Stimulated activated naive CD8-positive, alpha-beta T cell treated with anti-CD3 and anti-CD28 coated beads, Interleukin-15, amount 100 ng/mL, for 72 hours (primary cell): ENCODE measurements at regions not wholly inside any gene's neighbourhood (a gene's known extent, or its start where the extent isn't known, plus 50 kb on each side); places are given as distances from the start of the nearest gene placed in this dataset.
A peak's percentile ranks its signal among the peaks of the same experiment; 100 is the strongest.
"Not testable (repeated sequence)": the region's sequence is repeated elsewhere in the genome, so short reads cannot be mapped to it uniquely, and the experiment has no call there.

Experiments used
- ATAC-seq: fragments of 150-1000 bp; cut with Tn5 transposase; 2 replicates; pipeline ENCODE4 v1.10.0; 2021; ENCODE audit warnings: mild to moderate bottlenecking, moderate library complexity
- DNase-seq, 2 donors: peaks; one replicate each; pipeline ENCODE4 v3.0.0; 2021 to 2022
- H3K27ac Mint-ChIP-seq, 2 donors: one replicate each; pipeline ENCODE4 v1.8.0; 2022; ENCODE audit warnings: mild to moderate bottlenecking in 2 of 2, mixed read lengths in 2 of 2, moderate library complexity in 2 of 2
- H3K27me3 Mint-ChIP-seq: one replicate; pipeline ENCODE4 v1.8.0; 2022; ENCODE audit warnings: mixed read lengths
- H3K4me1 Mint-ChIP-seq: one replicate; pipeline ENCODE4 v1.8.0; 2022; ENCODE audit warnings: mild to moderate bottlenecking, mixed read lengths
- H3K4me3 Mint-ChIP-seq, 2 donors: one replicate each; pipeline ENCODE4 v1.8.0; 2022; ENCODE audit warnings: mild to moderate bottlenecking in 2 of 2, mixed read lengths in 2 of 2, moderate library complexity in 1 of 2
- H3K9me3 Mint-ChIP-seq, 2 donors: one replicate each; pipeline ENCODE4 v1.8.0; 2022; ENCODE audit warnings: mixed read lengths in 2 of 2

- peak overlapping the region; percentile 35 to 46 for H3K4me3 Mint-ChIP-seq
Measured at GRCh38 chr22:22296047-22296446, 51.5 kb downstream of the VPREB1 start.

DNA sequence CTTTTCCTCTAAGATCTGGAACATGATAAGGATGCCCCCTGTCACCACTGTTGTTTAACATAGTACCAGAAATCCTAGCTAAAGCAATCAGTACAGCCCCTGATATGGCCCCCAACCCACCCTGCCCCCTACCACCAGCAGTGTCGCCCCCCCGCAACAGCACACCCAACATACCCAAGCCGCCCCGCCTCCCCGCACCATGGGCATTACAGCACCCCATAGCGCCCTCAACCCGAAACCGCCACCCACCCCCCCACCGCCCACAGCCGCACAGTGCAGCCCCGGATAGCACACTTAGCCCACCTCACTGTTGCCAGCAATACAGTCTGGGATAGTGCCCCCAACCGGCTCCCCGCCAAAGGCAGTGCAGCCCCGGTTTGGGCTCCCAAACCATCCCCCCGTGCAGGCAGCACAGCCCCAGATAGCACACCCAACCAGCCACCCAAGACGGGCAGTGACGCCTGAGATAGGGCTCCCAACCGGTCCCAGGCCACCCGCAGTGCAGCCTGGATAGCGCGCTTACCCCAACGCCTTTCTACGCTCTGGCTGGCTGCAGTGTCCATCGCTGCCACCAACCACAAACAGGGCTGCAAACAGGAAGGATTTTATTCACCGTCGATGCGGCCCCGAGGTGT lies 52.7 kb downstream of the VPREB1 start:
- H3K27me3 Mint-ChIP-seq, H3K9me3 Mint-ChIP-seq, DNase-seq: not testable (repeated sequence)
- Mint-ChIP-seq H3K4me3 (peak overlapping the region; percentile 91 to 92), H3K4me1 (peaks cover 42% of the 10 kb centered on the region), H3K27ac (peak overlapping the region in 1 of 2 donors; percentile 86)
- ATAC-seq, result peak; percentile 32

More at GRCh38 chr22:22296047-22296446, 51.5 kb downstream of the VPREB1 start:
- not testable (repeated sequence) for H3K27ac Mint-ChIP-seq, H3K9me3 Mint-ChIP-seq, DNase-seq, ATAC-seq, H3K27me3 Mint-ChIP-seq
- H3K4me1 Mint-ChIP-seq, result peaks cover 29% of the 10 kb centered on the region

DNA sequence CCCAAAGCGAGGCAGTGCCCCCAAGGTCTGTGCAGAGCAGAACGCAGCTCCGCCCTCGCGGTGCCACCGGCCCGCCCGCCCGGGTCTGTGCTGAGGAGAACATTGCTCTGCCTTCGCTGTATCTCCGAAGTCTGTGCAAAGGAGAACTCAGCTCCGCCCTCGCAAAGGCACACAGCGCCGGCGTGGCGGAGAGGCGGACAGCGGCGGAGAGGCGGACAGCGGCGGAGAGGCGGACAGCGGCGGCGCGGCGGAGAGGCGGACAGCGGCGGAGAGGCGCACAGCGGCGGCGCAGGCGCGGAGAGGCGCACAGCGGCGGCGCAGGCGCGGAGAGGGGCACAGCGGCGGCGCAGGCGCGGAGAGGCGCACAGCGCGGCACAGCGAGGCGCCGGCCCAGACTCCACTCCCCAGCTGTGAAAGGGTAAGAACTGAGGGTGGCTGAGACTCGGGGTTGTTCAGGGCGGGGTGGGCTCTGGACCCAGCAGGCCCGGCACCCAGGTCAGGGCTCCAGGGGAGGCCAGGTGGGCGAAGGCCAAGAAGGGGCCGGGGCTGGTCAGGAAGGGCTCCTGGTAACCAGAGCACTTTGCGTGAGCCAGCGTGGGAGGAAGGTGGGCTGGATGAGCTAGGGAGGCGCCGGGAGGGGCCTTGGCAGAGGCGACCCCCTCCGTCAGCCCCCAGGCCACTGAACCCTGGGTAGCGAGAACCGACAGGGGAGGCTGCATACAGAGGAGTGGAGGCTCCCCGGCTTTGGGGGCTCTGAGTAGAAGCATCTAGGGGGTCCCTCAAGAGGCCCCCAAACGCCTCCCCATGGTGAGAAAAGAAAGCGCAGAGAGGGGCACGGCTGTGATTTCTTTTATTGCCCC lies 53.4 kb downstream of the VPREB1 start:
- ATAC-seq (peak; percentile 100), DNase-seq (peak; percentile 78 to 85)
- peak overlapping the region; percentile 86 to 89 for H3K27ac Mint-ChIP-seq
- H3K4me1 Mint-ChIP-seq, result peaks cover 42% of the 10 kb centered on the region
- H3K9me3 Mint-ChIP-seq, H3K27me3 Mint-ChIP-seq: not testable (repeated sequence)
- peak overlapping the region; percentile 91 to 92 for H3K4me3 Mint-ChIP-seq

DNA sequence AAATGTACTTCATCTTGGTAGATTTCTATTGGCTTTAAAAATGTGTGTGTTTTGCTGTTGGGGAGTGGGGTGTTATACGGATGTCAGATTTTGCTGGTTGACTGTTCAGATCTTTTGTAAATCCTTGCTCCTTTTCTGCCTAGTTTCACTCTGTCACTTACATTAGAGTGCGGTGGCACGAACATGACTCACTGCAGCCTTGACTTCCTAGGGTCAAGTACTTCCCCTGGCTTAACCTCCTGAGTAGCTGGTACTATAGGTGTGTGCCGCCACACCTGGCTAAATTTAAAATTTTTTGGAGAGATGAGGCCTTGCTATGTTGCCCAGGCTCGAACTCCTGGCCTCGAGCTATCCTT lies 54.0 kb downstream of the VPREB1 start:
- Mint-ChIP-seq H3K27ac (peak overlapping the region; percentile 74 to 89), H3K4me1 (peaks cover 42% of the 10 kb centered on the region), H3K4me3 (peak overlapping the region; percentile 91 to 92)
- peak in 1 of 2 donors; percentile 26 for DNase-seq
- not testable (repeated sequence) for H3K9me3 Mint-ChIP-seq, ATAC-seq, H3K27me3 Mint-ChIP-seq

DNA sequence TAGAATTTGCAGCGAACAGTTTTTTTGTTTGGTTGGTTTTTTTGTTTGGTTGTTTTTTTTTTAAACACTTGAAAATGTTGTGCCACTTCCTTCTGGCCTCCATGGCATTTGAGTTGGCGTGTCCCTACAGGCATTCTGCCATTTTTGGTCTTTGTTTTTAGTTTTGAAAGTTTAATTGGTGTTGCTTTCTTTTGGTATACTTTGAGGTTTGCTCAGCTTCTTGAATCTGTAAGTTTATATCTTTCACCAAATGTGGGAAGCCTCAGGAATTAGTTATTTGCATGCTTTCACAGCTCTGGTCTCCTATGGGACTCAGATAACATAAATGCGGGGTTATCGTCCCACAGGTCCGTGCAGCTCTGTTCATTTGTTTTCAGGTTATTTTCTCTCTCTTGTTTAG lies 55.9 kb downstream of the VPREB1 start:
- ATAC-seq, DNase-seq, H3K27me3 Mint-ChIP-seq, H3K4me3 Mint-ChIP-seq, H3K9me3 Mint-ChIP-seq, H3K27ac Mint-ChIP-seq: not testable (repeated sequence)
- peaks cover 40% of the 10 kb centered on the region for H3K4me1 Mint-ChIP-seq

DNA sequence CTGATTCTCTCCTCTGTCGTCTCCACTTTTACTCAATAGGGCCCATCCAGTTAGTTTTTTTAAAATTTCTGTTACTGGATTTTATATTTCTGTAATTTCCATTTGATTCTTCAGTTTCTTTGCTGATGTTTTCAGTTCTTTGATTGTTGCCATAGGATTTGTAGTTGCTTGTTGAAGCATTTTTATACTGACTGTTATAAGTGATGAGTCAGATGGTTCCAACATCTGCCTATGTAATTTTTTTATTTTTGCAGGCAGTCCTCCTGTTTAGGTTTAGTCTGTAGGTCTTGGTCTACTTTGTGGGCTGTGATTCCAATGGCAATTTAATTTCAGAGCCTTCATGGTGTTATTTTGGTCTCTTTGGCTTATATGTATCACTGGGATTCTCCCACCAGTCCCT lies 56.4 kb downstream of the VPREB1 start:
- H3K9me3 Mint-ChIP-seq, H3K27ac Mint-ChIP-seq, H3K27me3 Mint-ChIP-seq, ATAC-seq, DNase-seq: not testable (repeated sequence)
- Mint-ChIP-seq H3K4me1 (peaks cover 36% of the 10 kb centered on the region), H3K4me3 (peak overlapping the region in 1 of 2 donors; percentile 20)

DNA sequence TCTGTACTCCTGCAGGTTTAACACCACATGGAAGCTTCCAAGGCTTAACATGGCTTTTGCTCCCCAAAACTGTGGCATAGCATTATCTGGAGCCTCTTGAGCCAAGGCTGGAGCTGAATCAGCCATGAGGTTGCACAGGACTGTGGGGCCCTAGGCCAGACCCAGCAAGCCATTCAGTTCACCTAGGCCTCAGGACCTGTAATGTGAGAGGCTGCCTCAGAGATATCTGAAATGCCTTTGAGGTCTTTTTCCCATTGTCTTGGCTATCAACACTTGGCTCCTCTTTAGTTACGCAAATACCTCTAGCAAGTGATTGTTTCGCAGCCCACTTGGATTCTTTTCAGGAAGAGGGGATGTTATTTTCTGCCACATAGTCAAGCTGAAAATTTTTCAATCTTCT lies 72.0 kb downstream of the VPREB1 start:
- H3K27ac Mint-ChIP-seq, result no peak overlapping the region
- H3K4me1 Mint-ChIP-seq, result no peaks in the 10 kb centered on the region
- no peak for ATAC-seq
- no peak for DNase-seq
- H3K4me3 Mint-ChIP-seq, result no peak overlapping the region
- no peaks in the 10 kb centered on the region for H3K9me3 Mint-ChIP-seq
- H3K27me3 Mint-ChIP-seq, result no peaks in the 10 kb centered on the region

- no peak overlapping the region for H3K4me3 Mint-ChIP-seq
- ATAC-seq, result no peak
- peaks cover 6% of the 10 kb centered on the region for H3K4me1 Mint-ChIP-seq
- peak overlapping the region in 1 of 2 donors; percentile 67 for H3K27ac Mint-ChIP-seq
- no peaks in the 10 kb centered on the region for H3K27me3 Mint-ChIP-seq
- DNase-seq, result no peak
- no peaks in the 10 kb centered on the region for H3K9me3 Mint-ChIP-seq
Measured at GRCh38 chr22:22318723-22319465, 74.3 kb downstream of the VPREB1 start.

GRCh38 chr22:22321743-22322611 lies 77.4 kb downstream of the VPREB1 start:
- H3K4me3 Mint-ChIP-seq, H3K4me1 Mint-ChIP-seq, H3K9me3 Mint-ChIP-seq, H3K27me3 Mint-ChIP-seq: not testable (repeated sequence)
- peak overlapping the region in 1 of 2 donors; percentile 19 for H3K27ac Mint-ChIP-seq
- DNase-seq, result peak; percentile 67 to 73
- ATAC-seq, result peak; percentile 96

DNA sequence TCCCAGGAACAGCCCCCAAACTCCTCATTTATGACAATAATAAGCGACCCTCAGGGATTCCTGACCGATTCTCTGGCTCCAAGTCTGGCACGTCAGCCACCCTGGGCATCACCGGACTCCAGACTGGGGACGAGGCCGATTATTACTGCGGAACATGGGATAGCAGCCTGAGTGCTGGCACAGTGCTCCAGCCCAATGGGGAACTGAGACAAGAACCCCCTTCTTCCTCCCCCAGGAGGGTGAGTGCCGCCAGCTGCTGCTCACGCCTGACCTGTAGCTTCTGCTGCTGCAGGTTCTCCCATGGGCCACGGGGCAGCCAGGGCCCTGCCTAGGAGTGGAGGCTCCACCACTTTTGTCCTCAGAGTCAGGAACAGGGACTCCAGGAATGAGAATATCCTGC lies 78.2 kb downstream of the VPREB1 start:
- Mint-ChIP-seq H3K27me3 (peaks cover 9% of the 10 kb centered on the region), H3K9me3 (no peaks in the 10 kb centered on the region), H3K4me3 (no peak overlapping the region), H3K4me1 (peaks cover 6% of the 10 kb centered on the region), H3K27ac (no peak overlapping the region)
- DNase-seq, result no peak
- no peak for ATAC-seq

DNA sequence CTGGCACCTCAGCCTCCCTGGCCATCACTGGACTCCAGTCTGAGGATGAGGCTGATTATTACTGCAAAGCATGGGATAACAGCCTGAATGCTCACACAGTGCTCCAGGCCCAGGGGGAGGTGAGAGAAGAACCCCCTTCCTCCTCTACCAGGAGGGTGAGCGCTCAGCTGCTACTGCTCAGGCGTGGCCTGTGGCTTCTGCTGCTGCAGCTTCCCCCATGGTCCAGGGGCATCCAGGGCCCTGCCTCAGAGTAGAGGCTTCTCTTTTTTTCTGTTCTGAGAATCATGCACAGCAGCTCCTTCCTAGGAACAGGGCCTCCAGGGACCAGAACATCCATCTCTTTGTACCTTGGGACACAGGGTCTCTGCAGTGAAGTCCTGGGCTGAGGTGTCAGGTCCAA lies 83.1 kb downstream of the VPREB1 start:
- Mint-ChIP-seq H3K4me3 (no peak overlapping the region), H3K4me1 (no peaks in the 10 kb centered on the region), H3K9me3 (peaks cover 0 to 7% of the 10 kb centered on the region in 2 donors), H3K27ac (no peak overlapping the region), H3K27me3 (peaks cover 26% of the 10 kb centered on the region)
- ATAC-seq (no peak), DNase-seq (no peak)

- ATAC-seq (no peak), DNase-seq (no peak)
- no peaks in the 10 kb centered on the region for H3K4me1 Mint-ChIP-seq
- H3K4me3 Mint-ChIP-seq, result no peak overlapping the region
- peaks cover 3 to 7% of the 10 kb centered on the region in 2 donors for H3K9me3 Mint-ChIP-seq
- H3K27ac Mint-ChIP-seq, result no peak overlapping the region
- peaks cover 47% of the 10 kb centered on the region for H3K27me3 Mint-ChIP-seq
Measured at GRCh38 chr22:22329792-22330191, 85.2 kb downstream of the VPREB1 start.

GRCh38 chr22:22335640-22336039 lies 91.1 kb downstream of the VPREB1 start:
- H3K4me3 Mint-ChIP-seq, ATAC-seq, H3K27ac Mint-ChIP-seq, DNase-seq, H3K9me3 Mint-ChIP-seq, H3K4me1 Mint-ChIP-seq: not testable (repeated sequence)
- H3K27me3 Mint-ChIP-seq, result peaks cover 49% of the 10 kb centered on the region

DNA sequence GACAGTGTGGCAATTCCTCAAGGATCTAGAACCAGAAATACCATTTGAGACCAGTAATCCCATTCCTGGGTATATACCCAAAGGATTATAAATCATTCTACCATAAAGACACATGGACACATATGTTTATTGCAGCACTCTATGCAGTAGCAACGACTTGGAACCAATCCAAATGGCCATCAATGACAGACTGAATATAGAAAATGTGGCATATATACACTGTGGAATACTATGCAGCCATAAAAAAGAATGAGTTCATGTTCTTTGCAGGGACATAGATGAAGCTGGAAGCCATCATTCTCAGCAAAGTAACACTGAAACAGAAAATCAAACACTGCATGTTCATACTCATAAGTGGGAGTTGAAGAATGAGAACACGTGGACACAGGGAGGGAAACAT lies 91.7 kb downstream of the VPREB1 start:
- H3K4me1 Mint-ChIP-seq, DNase-seq, H3K27ac Mint-ChIP-seq, H3K9me3 Mint-ChIP-seq, H3K4me3 Mint-ChIP-seq, ATAC-seq: not testable (repeated sequence)
- peaks cover 46% of the 10 kb centered on the region for H3K27me3 Mint-ChIP-seq

DNA sequence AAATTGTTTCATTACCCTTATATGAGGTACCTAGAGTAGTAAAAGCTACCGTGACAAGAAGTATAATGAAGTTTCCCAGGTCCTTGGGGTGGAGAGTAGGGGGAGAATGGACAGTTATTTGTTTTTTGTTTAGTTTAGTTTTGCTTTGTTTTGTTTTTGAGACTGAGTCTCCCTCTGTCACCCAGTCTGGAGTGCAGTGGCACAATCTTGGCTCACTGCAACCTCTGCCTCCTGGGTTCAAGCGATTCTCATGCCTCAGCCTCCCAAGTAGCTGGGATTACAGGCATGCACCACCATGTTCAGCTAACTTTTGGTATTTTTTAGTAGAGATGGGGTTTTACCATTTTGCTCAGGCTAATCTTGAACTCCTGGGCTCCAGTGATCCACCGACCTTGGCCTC lies 94.2 kb downstream of the VPREB1 start:
- H3K27ac Mint-ChIP-seq, DNase-seq, H3K9me3 Mint-ChIP-seq, H3K4me3 Mint-ChIP-seq, ATAC-seq, H3K4me1 Mint-ChIP-seq: not testable (repeated sequence)
- peaks cover 22% of the 10 kb centered on the region for H3K27me3 Mint-ChIP-seq
